Loucy (cell line): ENCODE measurements at regions not wholly inside any gene's neighbourhood (a gene's known extent, or its start where the extent isn't known, plus 50 kb on each side); places are given as distances from the start of the nearest gene placed in this dataset.

ENCODE experiments used
- H2AFZ ChIP-seq: fragments of 200-600 bp; sonication (generic); 2 replicates; pipeline ENCODE4 v1.6.0; 2016; ENCODE audit warnings: antibody characterized with exemption, mild to moderate bottlenecking, low read length, moderate library complexity
- H3F3A ChIP-seq: fragments of 200-600 bp; 2 replicates; pipeline ENCODE4 v1.6.0; 2016; ENCODE audit warnings: antibody characterized with exemption, low read depth, mild to moderate bottlenecking
- H3K27me3 ChIP-seq: fragments of 200-600 bp; sonication (generic); 2 replicates; pipeline ENCODE4 v1.6.1; 2014; ENCODE audit warnings: low read length, mild to moderate bottlenecking; ENCODE audit not compliant: insufficient read depth, poor library complexity, severe bottlenecking
- H3K36me3 ChIP-seq: fragments of 200-600 bp; sonication (generic); 2 replicates; pipeline ENCODE4 v1.6.1; 2016; ENCODE audit warnings: low read length; ENCODE audit not compliant: insufficient read depth
- H3K4me1 ChIP-seq: fragments of 200-600 bp; sonication (generic); 2 replicates; pipeline ENCODE4 v1.5.1; 2014; ENCODE audit warnings: low read length, mild to moderate bottlenecking; ENCODE audit not compliant: insufficient read depth, poor library complexity, severe bottlenecking
- H3K4me2 ChIP-seq: fragments of 200-600 bp; sonication (generic); 2 replicates; pipeline ENCODE4 v1.6.0; 2014; ENCODE audit warnings: antibody characterized with exemption, low read length, low read depth, mild to moderate bottlenecking; ENCODE audit not compliant: poor library complexity, severe bottlenecking
- H3K4me3 ChIP-seq: fragments of 200-600 bp; sonication (generic); 2 replicates; pipeline ENCODE4 v1.5.1; 2014; ENCODE audit warnings: low read length, mild to moderate bottlenecking, mixed read lengths; ENCODE audit not compliant: poor library complexity, severe bottlenecking
- H3K79me2 ChIP-seq: fragments of 200-600 bp; sonication (generic); 2 replicates; pipeline ENCODE4 v1.6.1; 2014; ENCODE audit warnings: low read length; ENCODE audit not compliant: insufficient read depth
- H3K9ac ChIP-seq: fragments of 200-600 bp; sonication (generic); 2 replicates; pipeline ENCODE4 v1.6.0; 2014; ENCODE audit warnings: mild to moderate bottlenecking, low read depth, low read length, moderate library complexity; ENCODE audit not compliant: poor library complexity, severe bottlenecking
- H3K9me2 ChIP-seq: fragments of 200-600 bp; sonication (generic); replicated peaks from 2 replicates; pipeline ENCODE4 v1.6.1; 2016; ENCODE audit warnings: low read depth, low read length, mixed read lengths
- H3K9me3 ChIP-seq: fragments of 200-600 bp; sonication (generic); 2 replicates; pipeline ENCODE4 v1.6.1; 2014; ENCODE audit warnings: mild to moderate bottlenecking, antibody characterized with exemption, low read length, low read depth; ENCODE audit not compliant: insufficient read depth
- H4K20me1 ChIP-seq: fragments of 200-600 bp; sonication (generic); 2 replicates; pipeline ENCODE4 v1.6.0; 2014; ENCODE audit warnings: antibody characterized with exemption, low read length, mild to moderate bottlenecking; ENCODE audit not compliant: insufficient read depth, poor library complexity, severe bottlenecking
- EZH2phosphoT487 ChIP-seq: fragments of 200-600 bp; IDR thresholded peaks from 2 replicates; pipeline ENCODE4 v1.6.1; 2018; ENCODE audit warnings: antibody characterized with exemption, mild to moderate bottlenecking, moderate library complexity, borderline replicate concordance
- TF ChIP-seq, protein P1 (sequence below): fragments of 200-600 bp; sonication (generic); conservative IDR thresholded peaks from 2 replicates; pipeline ENCODE4 v1.5.1; 2014; ENCODE audit warnings: mild to moderate bottlenecking, antibody characterized with exemption, low read length

DNA sequence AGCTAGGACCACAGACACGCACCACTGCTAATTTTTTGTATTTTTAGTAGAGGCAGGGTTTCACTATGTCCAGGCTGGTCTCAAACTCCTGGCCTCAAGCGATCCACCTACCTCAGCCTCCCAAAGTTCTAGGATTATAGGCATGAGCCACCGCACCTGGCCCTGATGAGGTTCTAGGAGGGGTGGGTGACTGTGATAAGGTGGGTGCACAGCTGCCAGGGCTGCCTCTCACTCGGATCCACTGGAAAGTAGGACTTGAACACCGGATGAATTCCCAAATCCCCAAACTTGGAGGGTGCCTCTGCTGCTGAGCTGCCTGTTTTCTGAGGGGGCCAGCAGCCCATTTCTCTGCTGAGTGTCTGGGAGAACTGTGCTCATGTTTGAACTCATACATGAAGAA lies 68.2 kb upstream of the PARP1 start:
- no peaks in the 10 kb centered on the region for H4K20me1 ChIP-seq
- no peaks in the 10 kb centered on the region for H3K27me3 ChIP-seq
- no peaks in the 10 kb centered on the region for H3K9me2 ChIP-seq
- H3K36me3 ChIP-seq, result no peaks in the 10 kb centered on the region
- TF ChIP-seq, protein P1, sequence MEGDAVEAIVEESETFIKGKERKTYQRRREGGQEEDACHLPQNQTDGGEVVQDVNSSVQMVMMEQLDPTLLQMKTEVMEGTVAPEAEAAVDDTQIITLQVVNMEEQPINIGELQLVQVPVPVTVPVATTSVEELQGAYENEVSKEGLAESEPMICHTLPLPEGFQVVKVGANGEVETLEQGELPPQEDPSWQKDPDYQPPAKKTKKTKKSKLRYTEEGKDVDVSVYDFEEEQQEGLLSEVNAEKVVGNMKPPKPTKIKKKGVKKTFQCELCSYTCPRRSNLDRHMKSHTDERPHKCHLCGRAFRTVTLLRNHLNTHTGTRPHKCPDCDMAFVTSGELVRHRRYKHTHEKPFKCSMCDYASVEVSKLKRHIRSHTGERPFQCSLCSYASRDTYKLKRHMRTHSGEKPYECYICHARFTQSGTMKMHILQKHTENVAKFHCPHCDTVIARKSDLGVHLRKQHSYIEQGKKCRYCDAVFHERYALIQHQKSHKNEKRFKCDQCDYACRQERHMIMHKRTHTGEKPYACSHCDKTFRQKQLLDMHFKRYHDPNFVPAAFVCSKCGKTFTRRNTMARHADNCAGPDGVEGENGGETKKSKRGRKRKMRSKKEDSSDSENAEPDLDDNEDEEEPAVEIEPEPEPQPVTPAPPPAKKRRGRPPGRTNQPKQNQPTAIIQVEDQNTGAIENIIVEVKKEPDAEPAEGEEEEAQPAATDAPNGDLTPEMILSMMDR, result no peak
- TF ChIP-seq EZH2phosphoT487, result no peak
- no peak overlapping the region for H3K4me3 ChIP-seq
- no peaks in the 10 kb centered on the region for H3K9me3 ChIP-seq
- peaks cover 11% of the 10 kb centered on the region for H3K4me1 ChIP-seq
- H2AFZ ChIP-seq, result no peak overlapping the region
- no peaks in the 10 kb centered on the region for H3K79me2 ChIP-seq
- no peak overlapping the region for H3K9ac ChIP-seq
- H3F3A ChIP-seq, result no peaks in the 10 kb centered on the region
- no peak overlapping the region for H3K4me2 ChIP-seq

DNA sequence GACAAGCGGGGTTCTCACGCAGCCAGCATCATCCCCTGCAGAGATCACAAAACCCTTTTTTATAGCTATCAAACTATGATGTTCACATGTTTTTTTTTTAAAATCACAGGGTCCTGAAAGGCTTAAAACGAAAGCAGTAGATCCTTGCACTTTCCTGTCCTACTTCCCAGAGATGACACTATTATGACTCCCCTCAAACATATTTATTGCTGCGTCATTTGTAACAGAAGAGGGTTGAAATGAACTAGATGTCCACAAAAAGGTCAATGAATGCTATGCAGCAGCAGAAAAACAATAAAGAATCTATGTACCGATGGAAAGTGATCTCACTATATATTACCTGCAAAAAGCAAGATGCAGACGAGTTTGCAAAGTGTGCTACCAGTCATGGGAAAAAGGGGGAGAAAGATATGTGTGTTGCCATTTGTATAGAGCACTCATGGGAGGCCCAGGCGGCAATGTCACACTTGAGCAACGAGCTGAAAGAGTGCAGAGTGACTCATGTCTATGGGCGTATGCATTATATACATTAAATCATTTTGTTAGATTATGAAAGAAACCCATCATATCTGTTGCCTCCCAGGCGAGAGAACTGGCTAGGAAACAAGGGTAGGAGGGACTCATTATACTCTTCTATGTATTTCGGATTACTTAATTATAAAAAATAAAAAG lies 68.9 kb upstream of the PARP1 start:
- no peaks in the 10 kb centered on the region for H3K27me3 ChIP-seq
- H3K4me3 ChIP-seq, result no peak overlapping the region
- peaks cover 11% of the 10 kb centered on the region for H3K4me1 ChIP-seq
- no peaks in the 10 kb centered on the region for H3K9me2 ChIP-seq
- no peaks in the 10 kb centered on the region for H3K79me2 ChIP-seq
- no peaks in the 10 kb centered on the region for H3F3A ChIP-seq
- no peak overlapping the region for H3K9ac ChIP-seq
- H3K9me3 ChIP-seq, result no peaks in the 10 kb centered on the region
- no peaks in the 10 kb centered on the region for H4K20me1 ChIP-seq
- TF ChIP-seq, protein P1, result no peak
- TF ChIP-seq EZH2phosphoT487, result no peak
- H3K36me3 ChIP-seq, result no peaks in the 10 kb centered on the region
- H2AFZ ChIP-seq, result no peak overlapping the region
- H3K4me2 ChIP-seq, result no peak overlapping the region

DNA sequence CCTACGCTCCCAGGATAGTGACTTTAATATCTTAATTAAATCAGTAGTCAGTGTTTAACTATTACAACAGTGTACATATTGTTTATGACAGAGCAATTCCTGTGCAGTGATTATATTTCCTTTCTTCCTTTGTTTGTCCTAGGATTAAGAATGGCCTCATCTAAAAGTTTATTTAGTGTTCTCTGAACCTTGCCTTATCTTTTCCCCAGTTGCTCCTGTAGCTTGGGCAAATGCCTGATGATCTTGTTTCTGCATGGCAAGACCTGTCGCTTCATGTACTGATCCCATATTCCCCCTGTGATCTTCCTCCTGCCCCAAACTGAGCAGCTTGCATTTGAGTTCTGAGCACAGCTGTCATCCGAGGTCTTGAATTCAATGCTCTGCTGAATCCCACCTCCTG lies 69.1 kb upstream of the STUM start:
- no peak overlapping the region for H3K4me2 ChIP-seq
- H3K36me3 ChIP-seq, result no peaks in the 10 kb centered on the region
- peaks cover 11% of the 10 kb centered on the region for H3K4me1 ChIP-seq
- H3K9me3 ChIP-seq, result no peaks in the 10 kb centered on the region
- H2AFZ ChIP-seq, result no peak overlapping the region
- H3K9me2 ChIP-seq, result no peaks in the 10 kb centered on the region
- peaks cover 6% of the 10 kb centered on the region for H3K27me3 ChIP-seq
- no peak overlapping the region for H3K9ac ChIP-seq
- H3K4me3 ChIP-seq, result no peak overlapping the region
- H3F3A ChIP-seq, result no peaks in the 10 kb centered on the region
- TF ChIP-seq, protein P1, result no peak
- no peak for TF ChIP-seq EZH2phosphoT487
- H4K20me1 ChIP-seq, result no peaks in the 10 kb centered on the region
- no peaks in the 10 kb centered on the region for H3K79me2 ChIP-seq
